H1 (cell line): ENCODE measurements at regions not wholly inside any gene's neighbourhood (a gene's known extent, or its start where the extent isn't known, plus 50 kb on each side); places are given as distances from the start of the nearest gene placed in this dataset.

Experiments
- CTCF ChIA-PET: fragments of 300-600 bp; sonication (Branson Sonifier 250); formaldehyde crosslinking; loops from one replicate; lab custom pipeline; 2021; ENCODE audit not compliant: partially characterized antibody; lab: Charles Lee
- POLR2A ChIA-PET: fragments of 300-600 bp; sonication (Branson Sonifier 250); formaldehyde crosslinking; loops from one replicate; lab custom pipeline; 2021; ENCODE audit warnings: inconsistent platforms; ENCODE audit not compliant: partially characterized antibody; lab: Charles Lee
- DNase-seq, 2 experiments: peaks; one replicate each; pipeline versions ENCODE4 v3.0.0 to v3.0.0-alpha.2; 2010 to 2022; ENCODE audit warnings: low spot score in 2 of 2, low read depth in 1 of 2, mixed read lengths in 1 of 2
- FAIRE-seq: peaks from 2 replicates; lab custom pipeline; 2011; peaks lifted over from hg19 to GRCh38; lab: Jason Lieb, UNC
- H2AFZ ChIP-seq: 2 replicates; pipeline ENCODE4 v1.8.1; 2012; ENCODE audit warnings: low read length, inconsistent platforms
- H2AK5ac ChIP-seq: 2 replicates; pipeline ENCODE4 v1.6.1; 2013; ENCODE audit warnings: low read depth, low read length
- H2BK120ac ChIP-seq: replicated peaks from 2 replicates; pipeline ENCODE3; 2013; ENCODE audit warnings: low read depth, low read length, inconsistent platforms
- H2BK12ac ChIP-seq: 2 replicates; pipeline ENCODE4 v1.6.1; 2013; ENCODE audit warnings: low read depth, low read length
- H2BK15ac ChIP-seq: 2 replicates; pipeline ENCODE4 v1.6.1; 2013; ENCODE audit warnings: low read length
- H2BK20ac ChIP-seq: 2 replicates; pipeline ENCODE4 v1.6.1; 2013; ENCODE audit warnings: low read length
- H2BK5ac ChIP-seq: 2 replicates; pipeline ENCODE4 v1.6.1; 2013; ENCODE audit warnings: low read depth, low read length
- H3K14ac ChIP-seq: 2 replicates; pipeline ENCODE4 v1.6.1; 2013; ENCODE audit warnings: inconsistent platforms; ENCODE audit not compliant: insufficient read length
- H3K18ac ChIP-seq: 2 replicates; pipeline ENCODE4 v1.6.1; 2013; ENCODE audit warnings: low read length; ENCODE audit errors: extremely low read depth
- H3K23ac ChIP-seq: 2 replicates; pipeline ENCODE4 v1.6.1; 2013; ENCODE audit warnings: inconsistent platforms; ENCODE audit not compliant: insufficient read length
- H3K23me2 ChIP-seq: 2 replicates; pipeline ENCODE4 v1.6.1; 2013; ENCODE audit warnings: low read depth, low read length
- H3K27ac ChIP-seq: 2 replicates; pipeline ENCODE4 v1.6.1; 2011; ENCODE audit warnings: low read depth, low read length, inconsistent platforms
- H3K27me3 ChIP-seq, 4 experiments: replicated peaks in 1 of 4; 1 replicate in 1 of 4; 2 replicates in 3 of 4; pipeline versions ENCODE4 v1.6.1 to v1.8.1; 2011 to 2013; ENCODE audit warnings: low read length in 3 of 4, mild to moderate bottlenecking in 3 of 4, inconsistent platforms in 2 of 4, mixed read lengths in 2 of 4, moderate library complexity in 1 of 4; ENCODE audit not compliant: control insufficient read depth in 3 of 4, insufficient read depth in 3 of 4; ENCODE audit errors: extremely low read depth in 1 of 4
- H3K36me3 ChIP-seq, 4 experiments: 2 replicates each; pipeline versions ENCODE4 v1.6.1 to v1.8.1; 2011 to 2013; ENCODE audit warnings: mild to moderate bottlenecking in 4 of 4, low read length in 3 of 4, moderate library complexity in 2 of 4, control low read depth in 1 of 4, inconsistent platforms in 1 of 4; ENCODE audit not compliant: insufficient read depth in 4 of 4, control insufficient read depth in 2 of 4
- H3K4ac ChIP-seq: replicated peaks from 2 replicates; pipeline ENCODE3; 2013; ENCODE audit warnings: low read length, low read depth, mixed read lengths, inconsistent platforms; ENCODE audit not compliant: insufficient read length
- H3K4me1 ChIP-seq, 4 experiments: replicated peaks in 1 of 4; 1 replicate in 1 of 4; 2 replicates in 3 of 4; pipeline versions ENCODE4 v1.6.1 to v1.8.1; 2011 to 2013; ENCODE audit warnings: low read length in 3 of 4, inconsistent platforms in 2 of 4, mixed read lengths in 1 of 4; ENCODE audit not compliant: insufficient read depth in 4 of 4, control insufficient read depth in 3 of 4
- H3K4me2 ChIP-seq, 2 experiments: 2 replicates each; pipeline versions ENCODE4 v1.6.1 to v1.8.1; 2011 to 2013; ENCODE audit warnings: low read depth in 2 of 2, low read length in 2 of 2, control low read depth in 1 of 2, inconsistent platforms in 1 of 2, mild to moderate bottlenecking in 1 of 2; ENCODE audit not compliant: insufficient read depth in 1 of 2
- H3K4me3 ChIP-seq, 4 experiments: fragments of 200-600, 300-600 bp in 1 of 4; sonication (generic), shearing (Covaris generic), sonication (Bioruptor Twin) in 1 of 4; 2 replicates each; pipeline versions ENCODE4 v1.5.1 to v1.8.1; 2011 to 2016; ENCODE audit warnings: low read length in 4 of 4, low read depth in 3 of 4, control low read depth in 2 of 4, inconsistent platforms in 2 of 4, mild to moderate bottlenecking in 2 of 4, mixed read lengths in 1 of 4, moderate library complexity in 1 of 4; ENCODE audit not compliant: insufficient read depth in 2 of 4; ENCODE audit errors: extremely low read depth in 1 of 4
- H3K56ac ChIP-seq: replicated peaks from 2 replicates; pipeline ENCODE3; 2013; ENCODE audit warnings: low read depth, mild to moderate bottlenecking, mixed read lengths, low read length, inconsistent platforms; ENCODE audit not compliant: insufficient read length
- H3K79me1 ChIP-seq: 2 replicates; pipeline ENCODE4 v1.6.1; 2013; ENCODE audit warnings: low read depth, low read length, control low read depth
- H3K79me2 ChIP-seq, 2 experiments: 2 replicates each; pipeline versions ENCODE4 v1.6.1 to v1.8.1; 2012 to 2013; ENCODE audit warnings: low read length in 2 of 2, mild to moderate bottlenecking in 2 of 2, inconsistent platforms in 1 of 2; ENCODE audit not compliant: insufficient read depth in 2 of 2, control insufficient read depth in 1 of 2
- H3K9ac ChIP-seq, 4 experiments: replicated peaks in 1 of 4; 1 replicate in 1 of 4; 2 replicates in 3 of 4; pipeline versions ENCODE4 v1.6.1 to v1.8.1; 2011 to 2013; ENCODE audit warnings: low read depth in 3 of 4, low read length in 3 of 4, control low read depth in 2 of 4, mild to moderate bottlenecking in 2 of 4, moderate library complexity in 2 of 4, inconsistent platforms in 1 of 4; ENCODE audit errors: extremely low read depth in 1 of 4
- H3K9me3 ChIP-seq, 2 experiments: 2 replicates each; pipeline versions ENCODE4 v1.6.1 to v1.8.1; 2012 to 2013; ENCODE audit warnings: mild to moderate bottlenecking in 2 of 2, moderate library complexity in 2 of 2, control low read depth in 1 of 2, inconsistent platforms in 1 of 2, low read depth in 1 of 2, low read length in 1 of 2, mixed read lengths in 1 of 2; ENCODE audit not compliant: insufficient read depth in 2 of 2
- H4K20me1 ChIP-seq, 2 experiments: replicated peaks in 1 of 2; 2 replicates each; pipeline versions ENCODE3 to v1.8.1; 2011 to 2013; ENCODE audit warnings: inconsistent platforms in 2 of 2, low read length in 2 of 2, mild to moderate bottlenecking in 1 of 2; ENCODE audit not compliant: insufficient read depth in 2 of 2, control insufficient read depth in 1 of 2
- H4K5ac ChIP-seq: 2 replicates; pipeline ENCODE4 v1.6.1; 2013; ENCODE audit warnings: low read length, low read depth, mixed read lengths, inconsistent platforms; ENCODE audit not compliant: insufficient read length
- H4K8ac ChIP-seq: 2 replicates; pipeline ENCODE4 v1.8.0; 2013; ENCODE audit warnings: mild to moderate bottlenecking, moderate library complexity, low read length, inconsistent platforms; ENCODE audit not compliant: insufficient read depth; ENCODE audit errors: extremely low read depth
- H4K91ac ChIP-seq: replicated peaks from 2 replicates; pipeline ENCODE3; 2013; ENCODE audit warnings: low read length, mixed read lengths, inconsistent platforms; ENCODE audit not compliant: insufficient read length
- ASH2L ChIP-seq: fragments of 200-600, 300-600 bp; sonication (generic); IDR thresholded peaks from one replicate; pipeline ENCODE4 v1.7.1; 2017; ENCODE audit warnings: low read length
- CEBPB ChIP-seq: IDR thresholded peaks from 2 replicates; pipeline ENCODE4 v1.6.1; 2012; ENCODE audit warnings: low read depth, low read length
- CHD1 ChIP-seq: IDR thresholded peaks from 2 replicates; pipeline ENCODE4 v1.6.1; 2012; ENCODE audit warnings: low read depth, low read length, improper control_type of control experiment
- CTBP2 ChIP-seq: IDR thresholded peaks from 2 replicates; pipeline ENCODE4 v1.7.0; 2011; ENCODE audit warnings: borderline replicate concordance, mild to moderate bottlenecking, moderate library complexity, mixed read lengths, low read length; ENCODE audit not compliant: insufficient read depth, insufficient read length
- EZH2 ChIP-seq: fragments of 200-600 bp; sonication (generic); IDR thresholded peaks from 2 replicates; pipeline ENCODE4 v1.7.1; 2012; ENCODE audit warnings: low read depth, mild to moderate bottlenecking, moderate library complexity, low read length, inconsistent platforms; ENCODE audit not compliant: severe bottlenecking
- SIN3A ChIP-seq, 2 experiments: IDR thresholded peaks in 1 of 2; conservative IDR thresholded peaks in 1 of 2; 2 replicates each; pipeline ENCODE4 v1.6.1; 2011 to 2012; ENCODE audit warnings: low read length in 2 of 2, improper control_type of control experiment in 1 of 2, low read depth in 1 of 2, mild to moderate bottlenecking in 1 of 2
- ZNF274 ChIP-seq: IDR thresholded peaks from 2 replicates; pipeline ENCODE4 v1.7.0; 2012; ENCODE audit warnings: low read length, borderline replicate concordance; ENCODE audit errors: extremely low read depth
- WGBS, 2 experiments: shearing (Covaris generic) in 1 of 2; methylation state at CpG; one replicate each; pipeline versions ENCODE4 v1.1.6 to v1.1.7; 2013 to 2015; ENCODE audit warnings: low lambda C conversion rate in 2 of 2, mixed read lengths in 2 of 2, inconsistent platforms in 1 of 2, low coverage in 1 of 2, missing lambda C conversion rate in 1 of 2; ENCODE audit not compliant: insufficient replicate concordance in 2 of 2, insufficient coverage in 1 of 2, insufficient read length in 1 of 2; ENCODE audit errors: extremely low coverage in 1 of 2, missing lambda C conversion rate in 1 of 2; 5-methylcytosine and 5-hydroxymethylcytosine counted together
- TF ChIP-seq, protein P1 (sequence below): IDR thresholded peaks from 2 replicates; pipeline ENCODE4 v1.6.1; 2012; ENCODE audit warnings: inconsistent platforms

DNA sequence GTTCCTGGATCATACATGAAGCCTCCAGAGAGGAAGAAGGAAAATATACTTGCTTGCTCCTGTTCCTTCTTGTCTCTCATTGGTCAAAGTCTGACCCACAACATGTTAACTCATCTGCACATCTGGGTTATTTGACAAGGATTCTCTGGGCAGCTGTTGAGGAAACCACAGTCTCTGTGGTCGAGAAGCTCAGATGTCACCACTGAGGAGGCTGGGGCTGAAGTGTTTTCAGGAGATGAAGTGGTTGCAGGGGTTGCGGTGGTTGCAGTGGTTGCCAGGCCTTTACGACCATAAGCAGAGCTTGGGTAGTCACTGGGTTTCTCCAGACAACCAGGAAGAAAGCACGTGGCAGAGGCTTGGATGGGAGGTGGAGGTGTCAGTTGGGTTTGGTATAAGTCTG, 265.0 kb upstream of the LRIG3 start:
- 87% methylated on average over 4 of the region's 4 CpGs; no CpG with 5 or more reads in 1 of the 2 experiments for WGBS, 2 experiments
- FAIRE-seq = no peak

More for the DNA sequence above, 265.0 kb upstream of the LRIG3 start:
- Histone ChIP-seq H2BK120ac (no peak overlapping the region), H4K5ac (no peak overlapping the region), H4K91ac (no peak overlapping the region), H2AK5ac (no peak overlapping the region), H3K9ac (no peak overlapping the region), H3K4me1 (no peaks in the 10 kb centered on the region), H3K56ac (no peak overlapping the region), H2BK15ac (no peak overlapping the region), H2BK12ac (no peak overlapping the region), H3K4ac (no peak overlapping the region), H3K4me2 (no peak overlapping the region), H2BK20ac (no peak overlapping the region), H3K36me3 (no peaks in the 10 kb centered on the region), H3K4me3 (no peak overlapping the region), H4K20me1 (no peaks in the 10 kb centered on the region), H3K23me2 (no peaks in the 10 kb centered on the region), H3K18ac (no peak overlapping the region), H3K79me2 (no peaks in the 10 kb centered on the region), H3K9me3 (no peaks in the 10 kb centered on the region), H3K27me3 (no peaks in the 10 kb centered on the region), H3K27ac (no peak overlapping the region), H3K79me1 (no peaks in the 10 kb centered on the region), H3K23ac (no peak overlapping the region), H3K14ac (no peak overlapping the region), H4K8ac (no peak overlapping the region), H2BK5ac (no peak overlapping the region), H2AFZ (no peak overlapping the region)
- no peak for DNase-seq
- POLR2A ChIA-PET = no interaction called here
- CTCF ChIA-PET = interaction anchor here (0.7 to 2.0 kb wide), 6 partner anchors 9 to 72 kb away, joined by 3 to 7 read pairs (median 4); no protein-coding TSS in a partner anchor
- TF ChIP-seq, protein P1, sequence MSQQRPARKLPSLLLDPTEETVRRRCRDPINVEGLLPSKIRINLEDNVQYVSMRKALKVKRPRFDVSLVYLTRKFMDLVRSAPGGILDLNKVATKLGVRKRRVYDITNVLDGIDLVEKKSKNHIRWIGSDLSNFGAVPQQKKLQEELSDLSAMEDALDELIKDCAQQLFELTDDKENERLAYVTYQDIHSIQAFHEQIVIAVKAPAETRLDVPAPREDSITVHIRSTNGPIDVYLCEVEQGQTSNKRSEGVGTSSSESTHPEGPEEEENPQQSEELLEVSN = no peak
- TF ChIP-seq SIN3A (conservative IDR thresholded peaks at IDR 0.05 in 1 of 2, IDR thresholded peaks at IDR 0.05 in 1 of 2; ENCODE audit: low read depth in 1 of 2, low read length in 2 of 2) = no peak
- TF ChIP-seq ASH2L = no peak
- no peak for TF ChIP-seq ZNF274
- no peak for TF ChIP-seq CHD1
- TF ChIP-seq EZH2 = no peak
- TF ChIP-seq CTBP2 = no peak
- no peak for TF ChIP-seq CEBPB
- TF ChIP-seq, all 59 proteins: peak for 0
